Ovary (tissue), 7 donors: ENCODE measurements at regions not wholly inside any gene's neighbourhood (a gene's known extent, or its start where the extent isn't known, plus 50 kb on each side); places are given as distances from the start of the nearest gene placed in this dataset.

Experiments
- DNase-seq, 5 donors: peaks; one replicate each; pipeline ENCODE4 v3.0.0-alpha.2; 2019 to 2020
- H3K27ac ChIP-seq, 2 donors: fragments of 200-600 bp; one replicate each; pipeline versions ENCODE4 v1.5.1 to v1.8.0; 2019 to 2022
- H3K27me3 ChIP-seq: fragments of 200-600 bp; one replicate; pipeline ENCODE4 v1.8.0; 2022
- H3K36me3 ChIP-seq: fragments of 200-600 bp; sonication (generic); one replicate; pipeline ENCODE4 v1.5.1; 2019
- H3K4me1 ChIP-seq: one replicate; pipeline ENCODE4 v1.8.1; 2013; ENCODE audit warnings: mild to moderate bottlenecking, moderate library complexity; ENCODE audit not compliant: insufficient read depth
- H3K4me3 ChIP-seq: fragments of 200-600 bp; sonication (generic); one replicate; pipeline ENCODE4 v1.5.1; 2017
- H3K9me3 ChIP-seq, 2 donors: fragments of 200-600 bp in 1 of 2; sonication (generic) in 1 of 2; one replicate each; pipeline versions ENCODE4 v1.5.1 to v1.8.1; 2013 to 2019; ENCODE audit warnings: mild to moderate bottlenecking in 1 of 2, moderate library complexity in 1 of 2
- EP300 ChIP-seq: sonication (generic); formaldehyde crosslinking; IDR thresholded peaks from one replicate; pipeline ENCODE4 v1.6.1; 2017; ENCODE audit warnings: antibody characterized with exemption
- POLR2A ChIP-seq: fragments of 450-650 bp; IDR thresholded peaks from one replicate; pipeline ENCODE4 v1.6.1; 2017; ENCODE audit warnings: antibody characterized with exemption, mild to moderate bottlenecking, moderate library complexity
- WGBS, 3 donors: extraction: QIAGEN DNeasy Blood & Tissue Kit in 1 of 3; methylation state at CpG; one replicate each; pipeline versions ENCODE4 v1.1.5 to v1.1.7; 2013 to 2017; 5-methylcytosine and 5-hydroxymethylcytosine counted together
- intact Hi-C, 4 donors: fragments of 100-400 bp; cut with DNase I; formaldehyde crosslinking; loops; one replicate each; pipeline versions ENCODE4 v1.11.0 to v1.15.1; 2022 to 2023
- TF ChIP-seq, protein P1 (sequence below), 3 donors: fragments of 450-650 bp in 2 of 3; fragments of 200-600 bp in 1 of 3; IDR thresholded peaks; one replicate each; pipeline versions ENCODE4 v1.5.1 to v1.8.0; 2016 to 2022; ENCODE audit warnings: antibody characterized with exemption in 3 of 3, mild to moderate bottlenecking in 1 of 3
- donor health status: DM: no; HTN: no; CAD: no; lungs with moderate emphysema.
- donor health status: DM: no; HTN: no; CAD: no.
- donor health status: Bipolar disorder and iron deficiency.
- donor health status: DM: no; HTN: no; CAD: no.
- donor health status: DM: yes; HTN: yes; CAD: no.

DNA sequence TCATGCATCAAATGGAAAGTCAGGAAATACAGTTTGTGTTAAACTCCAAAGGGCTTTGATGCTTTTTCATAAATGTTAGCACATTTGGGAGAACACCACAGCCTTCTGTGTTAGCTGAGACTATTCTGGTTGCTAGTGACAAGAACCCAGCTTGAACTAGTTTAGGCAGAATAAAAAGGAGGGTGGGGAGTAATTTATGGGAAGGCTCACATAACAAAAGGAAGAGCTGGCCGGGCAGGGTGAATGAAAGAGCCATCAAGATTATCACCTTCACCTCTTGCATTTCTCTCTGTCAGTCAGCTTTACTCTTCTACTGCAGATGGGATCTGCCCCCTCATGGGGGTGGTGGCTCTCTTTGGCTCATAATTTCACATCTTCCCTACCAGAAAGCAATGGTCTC, 75.4 kb upstream of the VTCN1 start:
- TF ChIP-seq POLR2A = no peak
- TF ChIP-seq EP300 = no peak
- TF ChIP-seq, protein P1, sequence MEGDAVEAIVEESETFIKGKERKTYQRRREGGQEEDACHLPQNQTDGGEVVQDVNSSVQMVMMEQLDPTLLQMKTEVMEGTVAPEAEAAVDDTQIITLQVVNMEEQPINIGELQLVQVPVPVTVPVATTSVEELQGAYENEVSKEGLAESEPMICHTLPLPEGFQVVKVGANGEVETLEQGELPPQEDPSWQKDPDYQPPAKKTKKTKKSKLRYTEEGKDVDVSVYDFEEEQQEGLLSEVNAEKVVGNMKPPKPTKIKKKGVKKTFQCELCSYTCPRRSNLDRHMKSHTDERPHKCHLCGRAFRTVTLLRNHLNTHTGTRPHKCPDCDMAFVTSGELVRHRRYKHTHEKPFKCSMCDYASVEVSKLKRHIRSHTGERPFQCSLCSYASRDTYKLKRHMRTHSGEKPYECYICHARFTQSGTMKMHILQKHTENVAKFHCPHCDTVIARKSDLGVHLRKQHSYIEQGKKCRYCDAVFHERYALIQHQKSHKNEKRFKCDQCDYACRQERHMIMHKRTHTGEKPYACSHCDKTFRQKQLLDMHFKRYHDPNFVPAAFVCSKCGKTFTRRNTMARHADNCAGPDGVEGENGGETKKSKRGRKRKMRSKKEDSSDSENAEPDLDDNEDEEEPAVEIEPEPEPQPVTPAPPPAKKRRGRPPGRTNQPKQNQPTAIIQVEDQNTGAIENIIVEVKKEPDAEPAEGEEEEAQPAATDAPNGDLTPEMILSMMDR (IDR thresholded peaks at IDR 0.05) = no peak
- no peaks in the 10 kb centered on the region for H3K36me3 ChIP-seq
- no peak overlapping the region for H3K27ac ChIP-seq
- WGBS, 3 donors = 13 to 26% (median 18%) methylated on average over 1 of the region's 1 CpG
- H3K9me3 ChIP-seq = no peaks in the 10 kb centered on the region
- intact Hi-C loops = loop anchor here in 2 of 4 donors (10.0 kb wide), 2 partner anchors 211 to 221 kb away; partner anchors contain the start of gene TTF2 (in 1 of the 2)
- no peak overlapping the region for H3K4me3 ChIP-seq
- H3K4me1 ChIP-seq = no peaks in the 10 kb centered on the region
- no peaks in the 10 kb centered on the region for H3K27me3 ChIP-seq
- no peak for DNase-seq

DNA sequence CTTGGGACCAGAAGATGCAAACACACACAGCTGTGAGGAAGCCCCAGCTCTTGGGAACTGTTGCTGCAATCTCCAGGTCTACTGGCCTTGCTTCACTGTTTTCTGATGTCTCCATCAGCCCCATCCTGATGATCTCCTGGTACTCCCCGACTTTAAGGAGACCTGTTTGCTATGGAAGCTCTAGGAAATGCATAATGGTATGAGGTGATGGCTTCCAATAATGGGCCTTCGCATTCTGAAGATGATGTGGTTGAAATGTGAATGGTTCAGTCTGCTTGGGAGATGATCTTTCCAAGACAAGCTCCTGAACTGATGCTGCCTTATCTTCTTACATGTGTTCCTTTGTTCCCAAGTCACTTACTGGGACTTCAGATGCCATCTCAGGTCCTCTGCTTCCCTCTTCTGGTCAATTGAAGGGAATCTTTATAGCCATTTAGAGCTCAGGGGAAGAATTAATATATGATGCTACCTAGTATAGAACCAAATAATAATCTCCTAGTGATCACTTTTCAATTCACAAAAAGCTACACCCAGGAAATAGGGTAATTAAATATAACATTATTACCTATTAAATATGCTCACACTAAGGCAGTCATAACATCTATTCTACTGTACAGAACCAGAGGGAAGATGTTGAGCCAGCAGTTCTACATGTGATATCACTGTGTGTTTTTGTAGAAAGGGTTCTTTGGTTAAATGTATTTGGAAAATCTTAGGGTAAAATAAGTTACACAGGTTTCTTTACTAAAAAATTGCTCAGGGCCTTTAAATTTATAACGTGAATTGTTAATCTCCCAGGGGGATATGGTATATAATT, 73.9 kb upstream of the VTCN1 start:
- TF ChIP-seq EP300 = no peak
- no peak for TF ChIP-seq POLR2A
- TF ChIP-seq, protein P1 (IDR thresholded peaks at IDR 0.05) = peak in 2 of 3 donors; percentile 33 to 46
- H3K27ac ChIP-seq = no peak overlapping the region
- intact Hi-C loops = loop anchor here in 2 of 4 donors (10.0 kb wide), 2 partner anchors 210 to 220 kb away; partner anchors contain the start of gene TTF2 (in 1 of the 2)
- H3K4me3 ChIP-seq = no peak overlapping the region
- WGBS, 3 donors = 73 to 85% (median 84%) methylated on average over 3 of the region's 3 CpGs
- H3K9me3 ChIP-seq = no peaks in the 10 kb centered on the region
- no peaks in the 10 kb centered on the region for H3K36me3 ChIP-seq
- no peaks in the 10 kb centered on the region for H3K27me3 ChIP-seq
- DNase-seq = no peak
- H3K4me1 ChIP-seq = no peaks in the 10 kb centered on the region

DNA sequence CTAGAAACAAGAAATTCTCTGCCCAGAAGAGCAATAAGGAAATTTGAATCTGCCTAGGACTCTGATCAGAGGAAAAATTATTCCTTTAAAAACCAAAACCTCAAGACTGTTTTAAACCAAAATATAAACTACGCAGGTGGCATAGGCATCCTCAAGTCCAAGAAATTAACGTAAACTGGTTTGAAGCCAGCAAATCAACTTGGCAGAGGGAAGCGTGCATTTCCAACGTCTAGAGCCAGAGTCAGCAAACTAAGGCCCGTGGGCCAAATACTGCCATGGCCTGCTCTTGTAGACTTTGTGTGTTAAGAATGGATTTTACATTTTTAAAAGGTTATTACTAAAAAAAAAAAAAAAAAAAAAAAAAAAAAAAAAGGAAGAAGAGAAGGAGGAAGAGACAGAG, 67.8 kb upstream of the VTCN1 start:
- H3K4me1 ChIP-seq = no peaks in the 10 kb centered on the region
- no peak for TF ChIP-seq POLR2A
- 55 to 63% (median 61%) methylated on average over 5 of the region's 5 CpGs for WGBS, 3 donors

DNA sequence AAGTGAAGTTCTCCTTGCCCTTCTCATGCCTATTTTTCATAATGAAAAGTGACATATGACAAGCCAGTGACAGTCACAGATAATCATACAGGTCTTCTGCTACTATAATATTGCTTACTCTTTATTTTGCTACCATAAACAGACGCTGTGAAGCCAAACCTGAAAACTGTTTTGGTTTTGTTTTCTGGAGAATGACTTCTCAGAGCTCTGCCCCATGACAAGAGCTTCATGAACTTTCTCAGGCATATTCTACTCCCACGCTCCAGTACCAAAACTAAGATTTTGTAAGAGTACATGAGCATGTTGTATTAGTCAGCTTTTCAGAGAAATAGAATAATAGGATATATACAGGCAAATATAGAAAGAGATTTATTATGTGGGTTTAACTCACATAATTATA, 64.3 kb upstream of the VTCN1 start:
- DNase-seq = no peak
- intact Hi-C loops = no loop called here
- H3K4me1 ChIP-seq = no peaks in the 10 kb centered on the region
- no peak overlapping the region for H3K27ac ChIP-seq
- H3K4me3 ChIP-seq = no peak overlapping the region
- H3K36me3 ChIP-seq = no peaks in the 10 kb centered on the region
- 11 to 20% (median 16%) methylated on average over 2 of the region's 2 CpGs for WGBS, 3 donors
- H3K27me3 ChIP-seq = no peaks in the 10 kb centered on the region
- no peaks in the 10 kb centered on the region for H3K9me3 ChIP-seq
- no peak for TF ChIP-seq POLR2A
- TF ChIP-seq EP300 = no peak
- TF ChIP-seq, protein P1 (IDR thresholded peaks at IDR 0.05) = no peak

More for the DNA sequence above, 67.8 kb upstream of the VTCN1 start:
- H3K4me3 ChIP-seq = no peak overlapping the region
- no peaks in the 10 kb centered on the region for H3K9me3 ChIP-seq
- intact Hi-C loops = no loop called here
- no peak overlapping the region for H3K27ac ChIP-seq
- DNase-seq = no peak
- H3K36me3 ChIP-seq = no peaks in the 10 kb centered on the region
- no peaks in the 10 kb centered on the region for H3K27me3 ChIP-seq

DNA sequence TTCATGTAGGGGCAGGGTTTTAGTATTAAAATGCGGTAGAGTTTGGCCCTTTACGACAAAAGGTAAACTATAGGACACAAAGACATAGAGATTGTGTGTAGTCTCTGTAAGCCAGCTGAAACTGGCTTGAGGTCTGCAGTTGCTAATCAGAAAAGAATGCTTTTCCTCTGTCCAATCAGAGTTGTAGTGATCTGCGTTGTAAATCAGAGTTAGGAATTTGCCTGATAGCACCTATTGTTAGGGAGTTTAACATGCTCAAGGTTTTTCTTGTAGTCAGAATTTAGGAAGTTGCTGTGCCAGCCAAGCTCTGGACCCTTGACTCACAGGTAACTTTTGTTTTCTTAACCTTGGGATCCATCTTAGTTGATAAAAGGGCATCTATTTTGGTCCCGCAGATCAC, 61.2 kb upstream of the VTCN1 start:
- no peak for DNase-seq
- Histone ChIP-seq H3K27ac (no peak overlapping the region), H3K9me3 (no peaks in the 10 kb centered on the region), H3K27me3 (no peaks in the 10 kb centered on the region), H3K36me3 (no peaks in the 10 kb centered on the region), H3K4me3 (no peak overlapping the region), H3K4me1 (no peaks in the 10 kb centered on the region)
- TF ChIP-seq, protein P1 (IDR thresholded peaks at IDR 0.05) = no peak
- TF ChIP-seq EP300 = no peak
- TF ChIP-seq POLR2A = no peak
- intact Hi-C loops = no loop called here
- WGBS, 3 donors = 72 to 89% (median 81%) methylated on average over 4 of the region's 4 CpGs
